ENCODE measurements at regions not wholly inside any gene's neighbourhood (a gene's known extent, or its start where the extent isn't known, plus 50 kb on each side); places are given as distances from the start of the nearest gene placed in this dataset.

DNA sequence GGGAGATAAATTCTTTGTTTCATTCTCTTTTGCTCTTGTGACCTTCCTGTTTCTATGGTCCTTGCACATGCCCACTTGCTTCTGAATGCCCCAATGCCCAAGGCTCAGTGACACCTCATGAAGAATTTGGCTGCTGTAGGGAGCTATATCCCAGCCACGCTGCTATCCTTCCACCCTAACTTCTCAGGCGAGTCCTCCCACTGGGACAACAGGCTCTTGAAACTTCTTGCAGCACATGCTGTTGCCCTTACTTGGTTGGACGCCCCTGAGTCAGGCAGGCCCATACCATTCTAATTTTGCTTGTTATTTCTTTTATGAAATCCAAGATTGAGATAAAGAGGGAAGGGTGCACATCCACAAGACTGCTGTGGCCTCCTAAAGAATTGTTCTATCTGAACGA lies 57.6 kb upstream of the BLID start:
- TF ChIP-seq, protein P1, sequence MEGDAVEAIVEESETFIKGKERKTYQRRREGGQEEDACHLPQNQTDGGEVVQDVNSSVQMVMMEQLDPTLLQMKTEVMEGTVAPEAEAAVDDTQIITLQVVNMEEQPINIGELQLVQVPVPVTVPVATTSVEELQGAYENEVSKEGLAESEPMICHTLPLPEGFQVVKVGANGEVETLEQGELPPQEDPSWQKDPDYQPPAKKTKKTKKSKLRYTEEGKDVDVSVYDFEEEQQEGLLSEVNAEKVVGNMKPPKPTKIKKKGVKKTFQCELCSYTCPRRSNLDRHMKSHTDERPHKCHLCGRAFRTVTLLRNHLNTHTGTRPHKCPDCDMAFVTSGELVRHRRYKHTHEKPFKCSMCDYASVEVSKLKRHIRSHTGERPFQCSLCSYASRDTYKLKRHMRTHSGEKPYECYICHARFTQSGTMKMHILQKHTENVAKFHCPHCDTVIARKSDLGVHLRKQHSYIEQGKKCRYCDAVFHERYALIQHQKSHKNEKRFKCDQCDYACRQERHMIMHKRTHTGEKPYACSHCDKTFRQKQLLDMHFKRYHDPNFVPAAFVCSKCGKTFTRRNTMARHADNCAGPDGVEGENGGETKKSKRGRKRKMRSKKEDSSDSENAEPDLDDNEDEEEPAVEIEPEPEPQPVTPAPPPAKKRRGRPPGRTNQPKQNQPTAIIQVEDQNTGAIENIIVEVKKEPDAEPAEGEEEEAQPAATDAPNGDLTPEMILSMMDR (IDR thresholded peaks at IDR 0.05), result no peak
- TF ChIP-seq EP300 (IDR thresholded peaks at IDR 0.05), result no peak
